Kidney glomerular epithelial cell (primary cell): ENCODE measurements at regions not wholly inside any gene's neighbourhood (a gene's known extent, or its start where the extent isn't known, plus 50 kb on each side); places are given as distances from the start of the nearest gene placed in this dataset.
"Not testable (repeated sequence)": the region's sequence is repeated elsewhere in the genome, so short reads cannot be mapped to it uniquely, and the experiment has no call there.

Experiments
- DNase-seq: peaks from one replicate; lab custom pipeline; 2025; lab: John Stamatoyannopoulos, UW

DNA sequence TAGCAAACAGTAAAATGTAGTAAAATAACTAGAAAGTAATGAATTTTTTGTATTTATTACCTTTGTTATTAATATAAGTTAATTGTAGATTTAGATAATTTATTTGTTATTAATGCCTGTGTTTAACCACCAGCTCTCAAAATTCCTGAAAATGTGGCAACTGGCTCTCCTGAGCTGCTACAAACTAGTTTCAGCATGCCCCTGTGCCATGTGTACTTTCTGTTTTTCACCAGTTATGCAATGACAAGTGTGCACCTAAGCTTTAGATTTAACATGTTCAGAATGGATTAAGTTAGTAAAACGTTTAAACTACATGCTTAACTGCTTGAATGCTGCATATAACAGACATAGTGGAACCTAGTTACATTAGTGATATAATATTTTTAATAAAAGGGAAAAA, 88.1 kb downstream of the POSTN start:
- no peak for DNase-seq

DNA sequence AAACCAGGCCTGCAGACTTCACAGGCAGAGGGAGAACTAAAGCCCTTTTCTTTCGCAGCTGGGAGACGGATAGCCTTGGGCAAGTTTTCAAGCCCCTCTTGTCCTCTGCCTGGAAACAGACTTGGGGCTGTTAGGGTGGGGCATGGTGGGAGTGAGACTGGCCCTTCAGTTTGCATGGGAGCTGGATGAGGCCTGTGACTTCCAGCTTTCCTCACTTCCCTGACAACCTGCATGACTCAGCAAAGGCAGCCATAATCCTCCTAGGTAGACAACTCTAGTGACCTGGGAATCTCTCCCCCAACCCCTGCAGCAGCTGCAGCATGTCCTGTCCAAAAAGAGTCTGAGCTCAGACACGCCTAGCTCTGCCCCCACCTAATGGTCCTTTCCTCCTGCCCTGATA, 93.0 kb downstream of the POSTN start:
- DNase-seq, result no peak

DNA sequence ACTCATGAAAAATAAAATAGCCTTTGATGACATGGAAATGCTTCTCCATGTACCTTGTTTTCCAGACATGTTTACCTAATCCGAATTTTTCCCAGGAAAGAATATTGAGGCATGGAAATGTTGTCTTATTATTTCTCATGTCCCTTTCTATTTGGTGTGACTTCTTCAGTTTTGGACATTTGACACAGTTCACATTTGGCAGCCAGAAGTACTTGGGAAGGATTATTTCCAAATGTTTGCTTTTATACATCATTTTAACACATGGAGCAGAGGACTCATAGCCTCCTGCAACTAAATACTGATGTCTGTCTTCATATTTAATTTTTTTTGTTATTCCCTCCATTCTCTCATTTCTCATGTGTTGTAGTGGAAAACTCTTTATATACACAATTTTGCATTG, 94.3 kb downstream of the POSTN start:
- DNase-seq, result no peak

DNA sequence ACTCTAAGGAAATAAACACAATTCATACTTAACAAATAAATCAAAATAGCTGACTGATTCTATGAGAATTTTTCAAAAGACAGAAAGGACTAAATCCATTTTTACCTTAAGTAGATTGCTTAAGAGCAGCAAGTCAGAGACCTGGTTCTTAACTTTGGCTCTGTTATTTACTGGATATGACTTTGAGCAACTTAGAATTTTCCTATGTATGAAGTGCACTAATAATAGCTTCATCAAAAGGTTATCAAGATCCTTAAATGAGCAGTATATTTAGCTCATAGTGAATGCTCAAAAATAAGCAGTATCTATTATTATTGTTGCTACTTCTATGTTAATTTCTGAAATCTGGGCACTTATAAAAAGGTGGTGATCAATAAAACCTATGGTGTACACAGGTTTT, 95.3 kb downstream of the POSTN start:
- no peak for DNase-seq

DNA sequence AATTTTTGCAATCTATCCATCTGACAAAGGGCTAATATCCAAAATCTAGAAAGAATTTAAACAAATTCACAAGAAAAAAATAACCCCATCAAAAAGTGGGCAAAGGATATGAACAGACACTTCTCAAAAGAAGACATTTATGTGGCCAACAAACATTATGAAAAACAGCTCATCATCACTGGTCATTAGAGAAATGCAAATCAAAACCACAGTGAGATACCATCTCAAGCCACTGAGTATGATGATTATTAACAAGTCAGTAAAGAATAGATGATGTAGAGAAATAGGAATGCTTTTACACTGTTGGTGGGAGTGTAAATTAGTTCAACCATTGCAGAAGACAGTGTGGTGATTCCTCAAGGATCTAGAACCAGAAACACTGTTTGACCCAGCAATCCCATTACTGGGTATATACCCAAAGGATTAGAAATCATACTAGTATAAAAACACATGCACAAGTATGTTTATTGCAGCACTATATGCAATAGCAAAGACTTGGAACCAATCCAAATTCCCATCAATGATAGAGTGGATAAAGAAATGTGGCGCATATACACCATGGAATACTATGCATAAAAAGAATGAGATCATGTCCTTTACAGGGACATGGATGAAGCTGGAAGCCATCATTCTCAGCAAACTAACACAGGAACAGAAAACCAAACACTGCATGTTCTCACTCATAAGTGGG, 96.1 kb downstream of the POSTN start:
- DNase-seq, result not testable (repeated sequence)

DNA sequence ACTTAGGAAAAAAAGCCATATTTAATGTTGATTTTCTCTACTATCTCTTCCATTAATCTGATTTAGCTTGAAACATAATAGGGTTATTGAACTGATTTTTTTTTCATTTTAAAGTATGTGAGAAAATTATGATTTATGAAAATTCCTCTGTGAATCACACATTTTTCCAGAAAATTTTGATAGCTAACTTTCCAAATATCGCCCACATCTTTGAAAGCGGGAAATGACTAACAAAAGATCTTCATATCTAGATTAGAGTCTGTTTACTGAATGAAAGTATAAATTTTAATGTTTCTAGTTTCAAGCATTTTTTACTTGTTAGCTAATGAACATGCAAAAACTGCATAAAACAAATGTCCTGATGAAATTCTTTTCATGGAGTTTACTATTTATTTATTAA, 97.4 kb downstream of the POSTN start:
- no peak for DNase-seq

DNA sequence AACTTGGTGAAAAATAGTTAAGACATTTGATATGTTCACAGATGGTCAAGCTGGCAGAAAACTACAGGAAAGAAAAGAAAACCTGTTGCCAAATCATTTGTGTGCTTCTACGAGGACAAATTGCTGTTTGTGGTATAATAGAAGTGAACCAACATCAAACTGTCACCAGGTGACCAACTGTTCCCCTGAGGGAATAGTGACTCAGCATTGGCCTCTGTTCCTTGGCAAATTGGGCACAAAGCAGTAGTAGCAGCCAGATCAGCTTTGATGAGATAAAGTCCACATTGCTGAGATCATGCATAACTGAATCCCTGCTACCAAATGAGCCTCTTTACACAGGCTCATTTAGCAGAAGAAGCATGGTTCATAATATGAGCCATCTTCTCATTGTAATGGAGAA, 103.5 kb downstream of the POSTN start:
- no peak for DNase-seq

DNA sequence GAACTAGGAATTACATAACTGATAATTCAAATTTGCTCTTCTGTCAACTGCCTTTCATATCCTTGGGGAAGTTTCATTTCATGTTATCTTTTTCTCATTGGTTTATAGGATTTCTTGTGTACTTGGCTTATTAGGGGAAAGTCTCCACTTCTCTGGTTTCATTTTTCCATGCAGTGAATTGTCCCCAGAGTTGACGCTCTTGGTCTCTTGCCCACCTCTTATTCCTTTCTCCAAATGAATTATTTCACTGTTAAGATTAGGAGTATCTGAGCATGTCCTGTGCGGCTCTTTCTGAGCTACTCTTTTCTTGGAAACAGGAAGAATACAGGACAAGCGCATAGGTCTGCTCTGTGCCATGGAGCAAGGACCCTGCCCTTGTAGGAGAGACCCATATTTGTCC, 104.8 kb downstream of the POSTN start:
- DNase-seq, result no peak

DNA sequence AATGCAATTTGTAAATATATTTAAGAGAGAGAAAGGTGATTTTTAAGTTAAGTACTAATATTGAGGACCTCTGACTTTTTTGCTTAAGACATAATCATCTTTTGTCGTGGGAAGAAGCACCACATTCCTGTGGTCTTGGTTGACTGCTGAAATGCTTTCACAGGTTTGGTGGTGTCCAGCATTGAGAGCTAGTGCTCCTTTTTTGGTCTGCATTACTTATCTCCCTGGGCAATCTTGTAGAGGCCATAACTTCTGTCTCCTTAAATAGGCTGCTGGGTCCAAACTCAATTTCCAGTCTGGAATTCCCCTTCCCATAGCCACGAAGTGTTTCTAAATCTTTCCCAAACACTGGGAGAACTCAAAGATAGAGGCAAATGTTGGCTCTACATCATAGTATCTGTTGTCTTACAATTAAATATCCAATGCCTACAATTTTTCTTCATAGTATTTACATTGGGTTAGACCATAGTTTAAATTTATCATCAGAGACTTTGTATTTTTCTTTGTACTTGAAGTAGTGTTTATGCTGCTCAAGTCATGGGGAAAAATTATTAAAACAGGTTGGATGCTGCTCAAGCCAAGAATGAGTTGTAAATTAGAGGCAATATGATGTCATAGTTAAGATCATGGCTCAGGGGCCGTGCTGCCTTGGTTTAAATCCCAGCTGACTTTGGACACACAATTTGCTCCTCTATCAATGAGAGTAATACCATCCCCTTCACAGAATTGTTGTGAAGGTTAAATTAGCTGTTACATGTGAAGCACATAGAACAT, 105.6 kb downstream of the POSTN start:
- DNase-seq, result no peak

DNA sequence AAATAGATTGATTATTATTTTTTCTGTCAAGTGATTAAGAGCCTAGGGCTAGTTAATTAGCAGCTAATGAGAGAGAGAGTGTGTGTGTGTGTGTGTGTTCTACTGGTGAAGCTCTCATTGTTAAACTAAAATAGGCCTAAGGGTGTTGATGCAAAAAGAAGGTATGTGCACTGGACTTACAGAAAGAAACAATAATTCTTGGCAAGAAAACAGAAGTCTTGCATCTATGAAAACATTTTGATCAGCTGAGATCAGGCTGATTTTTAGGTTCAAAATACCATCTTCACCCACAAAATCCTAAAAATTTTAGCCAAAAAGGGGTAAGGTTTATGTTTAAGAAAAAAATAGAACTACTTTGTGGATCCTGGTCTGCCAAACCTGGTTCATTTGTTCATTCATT, 106.5 kb downstream of the POSTN start:
- no peak for DNase-seq

DNA sequence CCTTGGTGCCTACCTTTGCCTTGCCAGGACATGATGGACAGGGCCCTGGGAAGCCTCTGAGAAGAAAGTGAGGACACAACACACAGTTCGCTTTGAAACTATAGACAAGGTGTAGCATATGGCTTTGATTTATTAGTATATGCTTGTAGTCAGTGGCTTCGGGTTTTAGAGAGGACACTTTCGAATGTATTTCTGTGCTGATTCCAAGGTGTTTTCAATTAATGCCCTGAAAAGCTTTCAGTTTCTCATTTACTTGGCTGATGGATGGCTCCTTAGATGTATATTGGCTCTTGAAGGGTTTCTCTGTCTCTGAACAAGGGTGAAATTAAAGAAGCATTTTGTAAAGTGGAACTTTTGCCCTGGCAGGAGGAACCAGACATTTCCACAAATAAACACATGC, 106.9 kb downstream of the POSTN start:
- no peak for DNase-seq

DNA sequence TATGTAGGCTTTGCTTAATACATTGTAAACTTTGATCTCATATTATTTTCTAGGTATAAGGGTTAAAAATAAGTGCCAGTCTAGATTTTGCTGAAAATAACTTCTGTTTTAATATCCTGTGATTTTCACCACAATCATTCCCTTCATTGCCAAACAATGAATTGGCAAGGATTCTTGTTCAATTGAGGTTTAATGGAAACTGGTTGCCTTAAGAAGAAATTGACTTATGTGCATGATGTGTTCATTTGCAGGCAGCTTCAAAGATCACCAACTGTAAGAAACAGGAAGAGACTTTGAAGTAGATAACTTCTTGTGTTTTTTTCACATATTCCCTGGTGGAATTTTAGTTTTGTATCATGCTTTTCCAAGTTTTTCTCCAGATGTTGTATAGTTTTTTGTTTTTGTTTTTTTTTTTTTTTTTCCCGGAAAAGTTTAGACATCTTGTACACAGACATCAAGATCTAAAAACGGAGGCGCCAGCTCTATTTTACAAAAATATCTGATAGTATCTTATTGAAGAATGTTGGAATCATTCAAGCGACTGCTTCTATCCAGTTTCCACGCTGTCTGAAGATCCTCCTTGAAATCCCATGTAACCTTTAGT, 108.3 kb downstream of the POSTN start:
- DNase-seq, result no peak

DNA sequence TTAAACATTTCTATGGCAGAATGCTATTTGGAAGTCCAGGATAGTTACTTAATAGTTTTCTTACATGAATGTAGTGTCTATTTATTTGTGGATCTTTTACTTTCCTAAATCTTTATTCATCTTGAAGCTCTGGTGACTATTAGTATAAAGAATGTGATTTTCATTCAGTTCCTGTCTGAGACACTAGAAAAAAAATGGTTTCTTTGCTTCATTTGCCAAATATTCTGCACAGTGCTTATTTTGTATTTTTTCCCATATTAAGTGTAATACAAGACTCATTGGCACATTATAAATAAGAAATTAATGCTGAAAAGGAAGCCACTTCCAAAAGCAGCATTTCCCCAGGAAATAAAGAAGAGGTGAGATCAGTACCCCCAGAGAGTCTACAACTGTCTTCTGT, 109.8 kb downstream of the POSTN start:
- DNase-seq, result no peak

DNA sequence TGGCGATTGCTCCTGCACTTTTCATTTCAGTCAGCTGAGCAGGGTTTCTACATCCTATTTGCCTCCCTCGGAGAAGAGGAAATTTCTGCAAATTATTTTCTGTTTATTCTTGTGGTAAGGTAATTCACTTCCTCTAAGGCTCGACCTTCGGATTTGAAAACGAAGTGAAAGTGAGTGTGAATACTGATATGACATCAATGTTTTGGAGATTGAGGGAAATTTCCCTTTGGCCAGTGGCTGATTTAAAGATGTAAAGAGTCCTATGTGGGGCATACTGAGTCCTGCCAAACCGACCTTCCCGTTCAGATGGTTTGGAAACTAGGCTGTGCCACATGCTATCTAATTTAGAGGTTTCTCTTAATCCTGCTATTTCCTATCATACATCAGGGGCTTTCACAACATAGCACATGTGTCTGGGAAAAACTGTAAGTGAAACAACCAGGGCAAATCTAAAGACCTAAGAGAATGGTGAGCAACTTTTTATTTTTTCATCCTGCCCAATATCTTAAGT, 112.3 kb downstream of the POSTN start:
- no peak for DNase-seq

DNA sequence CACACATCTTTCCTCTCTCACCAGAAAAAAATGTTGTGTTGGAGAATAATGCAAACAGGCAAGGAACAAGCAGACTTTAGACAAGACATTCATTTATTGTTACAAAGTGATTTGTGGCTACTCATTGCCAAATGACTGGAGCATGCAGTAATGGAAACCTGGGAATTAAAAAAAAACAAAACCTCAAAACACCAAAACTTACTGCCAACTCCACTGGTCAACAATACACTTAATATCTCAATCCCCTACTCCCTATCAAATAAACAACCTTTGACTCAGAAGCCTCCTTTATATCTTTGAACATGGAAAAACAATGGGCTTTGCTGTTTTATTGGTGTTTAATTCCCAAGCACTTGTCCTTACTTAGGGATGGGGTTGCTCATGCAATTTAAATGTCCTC, 112.8 kb downstream of the POSTN start:
- DNase-seq, result no peak

DNA sequence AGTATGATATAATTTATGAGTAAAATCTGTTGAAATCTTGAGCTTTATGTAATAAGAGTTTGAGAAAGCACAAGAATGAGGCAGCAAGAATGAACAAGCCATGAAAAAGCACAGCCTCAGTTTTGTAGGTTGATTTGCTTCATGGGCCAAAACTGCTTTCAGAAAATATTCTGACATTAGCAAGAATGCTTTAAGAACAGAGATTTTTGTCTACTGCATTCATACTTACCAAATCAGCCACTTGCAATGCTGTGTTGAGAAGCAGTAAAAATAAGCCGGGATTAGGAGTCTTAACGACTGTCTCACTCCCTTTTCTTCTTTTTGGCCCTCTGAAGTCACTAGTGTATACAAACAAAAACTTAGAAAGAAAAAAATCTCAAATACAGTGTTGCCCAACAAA, 114.5 kb downstream of the POSTN start:
- no peak for DNase-seq

DNA sequence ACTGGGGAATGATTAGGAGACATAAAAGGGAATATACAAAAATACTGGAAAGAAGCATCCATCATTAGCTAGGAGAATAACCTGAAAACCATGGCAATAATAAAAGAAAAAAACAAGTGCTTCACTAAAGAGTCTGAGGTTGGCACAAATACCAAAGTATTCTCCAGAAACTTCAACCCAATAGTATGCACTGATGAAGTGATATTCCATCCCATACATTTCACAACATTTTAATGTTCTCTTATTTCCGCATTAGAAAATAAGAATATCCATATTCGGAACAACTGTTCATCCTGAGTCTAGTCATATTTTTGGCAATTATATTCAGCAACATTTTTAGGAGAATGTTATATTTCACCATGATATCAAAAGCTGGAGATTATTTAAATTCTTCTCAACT, 116.2 kb downstream of the POSTN start:
- no peak for DNase-seq

DNA sequence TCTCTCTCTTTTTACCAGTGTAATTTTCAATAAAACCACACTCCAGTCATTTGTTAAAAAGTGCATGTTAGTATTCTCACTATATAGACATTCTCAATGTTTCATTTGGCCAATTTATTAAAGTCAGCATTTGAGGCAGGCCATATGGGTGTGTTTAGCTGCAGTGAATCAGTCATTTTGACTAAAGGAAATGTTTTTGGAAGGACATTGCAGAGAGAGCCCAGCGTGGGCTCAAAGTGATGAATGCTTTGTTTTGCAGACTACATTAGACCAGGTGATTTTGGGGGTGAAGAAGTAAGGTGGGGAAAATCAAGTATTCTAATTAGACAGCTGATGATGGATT, 116.7 kb downstream of the POSTN start:
- DNase-seq, result no peak

DNA sequence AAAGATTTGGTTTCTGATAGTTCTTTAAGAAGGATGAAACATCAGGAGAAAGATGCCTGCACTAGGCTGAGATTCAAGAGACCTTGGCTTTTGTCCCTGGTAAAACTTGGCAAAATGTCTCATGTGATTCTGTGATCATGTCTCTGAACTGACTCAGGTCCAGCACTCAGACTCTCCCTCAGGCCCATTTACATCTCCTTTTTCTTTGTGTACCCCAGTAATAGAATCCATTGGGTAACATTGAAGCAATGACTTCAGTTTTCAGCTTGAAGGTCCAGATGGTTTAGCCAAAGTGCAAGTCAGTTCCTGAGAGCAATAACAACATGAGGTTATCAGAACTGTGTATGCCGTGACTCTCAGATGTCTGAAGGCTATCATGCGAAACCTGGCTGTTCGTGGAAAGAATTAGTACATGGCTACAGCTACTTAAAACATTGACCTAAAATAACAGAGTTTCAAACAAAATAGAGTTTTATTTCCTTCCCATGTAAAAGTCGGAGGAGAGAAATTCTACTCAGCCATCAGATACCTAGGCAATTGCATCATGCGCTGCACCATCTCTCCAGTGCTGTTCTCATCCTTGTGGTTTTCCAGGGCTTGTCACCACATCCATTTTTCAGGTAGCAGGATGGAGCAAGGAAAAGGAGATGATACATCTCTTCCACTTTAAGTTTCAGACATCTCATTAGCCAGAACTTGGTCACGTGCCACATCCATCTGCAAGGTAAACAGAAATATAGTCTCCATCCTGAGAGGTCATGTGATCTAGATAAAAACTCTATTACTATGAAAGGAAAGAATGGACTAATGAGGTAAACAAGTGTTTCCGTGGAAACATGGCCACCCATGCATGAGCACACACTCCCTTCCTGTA, 117.3 kb downstream of the POSTN start:
- DNase-seq, result no peak

DNA sequence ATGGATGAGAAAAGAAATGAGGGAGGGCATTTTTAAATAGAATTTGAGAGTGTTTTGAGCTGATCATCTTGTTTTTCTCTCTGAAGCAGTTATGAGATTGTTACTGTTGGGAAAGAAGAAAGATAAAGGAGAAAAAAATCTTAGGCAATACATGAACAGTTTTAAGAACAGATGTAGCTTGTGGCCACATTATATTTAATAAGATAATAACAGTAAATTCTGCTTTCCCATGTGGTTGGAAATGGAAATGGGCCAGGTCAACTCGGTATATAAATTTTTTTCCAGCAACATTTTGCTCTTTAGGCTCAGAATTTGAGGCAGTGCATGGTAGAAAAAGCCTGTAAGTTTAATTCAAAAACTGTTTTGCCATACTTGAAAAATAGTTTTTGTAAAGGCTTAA, 118.7 kb downstream of the POSTN start:
- DNase-seq, result no peak

DNA sequence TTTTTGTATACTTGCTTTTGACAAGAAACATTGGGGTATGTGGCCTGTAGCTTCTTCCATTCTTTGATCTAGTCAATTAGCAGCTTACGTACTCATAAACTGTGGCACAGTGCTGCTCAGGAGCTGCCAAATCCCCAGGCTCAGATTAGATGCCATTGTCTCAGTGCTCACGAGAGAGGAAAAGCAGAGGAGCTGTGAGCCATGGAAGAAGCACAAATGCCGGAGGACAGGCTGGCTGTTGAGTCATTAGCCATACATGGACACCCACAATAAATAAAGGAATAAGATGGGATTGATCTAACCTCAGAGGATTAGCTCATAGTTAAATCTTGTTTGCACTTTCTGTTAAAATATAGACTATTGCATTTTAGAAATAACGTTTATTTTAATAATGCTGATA, 121.7 kb downstream of the POSTN start:
- no peak for DNase-seq

DNA sequence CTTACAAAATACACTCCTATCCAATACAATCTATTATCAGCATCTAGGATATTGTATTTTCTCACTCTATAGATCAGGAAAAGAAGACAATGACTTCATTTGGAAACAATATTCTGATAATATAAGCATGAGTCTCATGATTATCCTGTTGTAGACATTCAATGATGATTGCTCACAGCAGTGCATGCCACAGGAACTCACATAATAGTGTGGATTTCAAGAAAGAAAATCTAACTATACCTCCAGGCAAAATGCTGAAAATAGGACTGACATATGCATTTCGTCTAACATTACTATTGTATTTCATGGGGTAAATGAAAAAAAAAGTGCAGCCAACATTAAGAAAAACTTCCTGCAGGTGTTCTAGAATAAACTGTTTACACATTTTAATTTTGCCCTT, 122.6 kb downstream of the POSTN start:
- no peak for DNase-seq
